Gastroesophageal sphincter (tissue), 4 donors: ENCODE measurements at regions not wholly inside any gene's neighbourhood (a gene's known extent, or its start where the extent isn't known, plus 50 kb on each side); places are given as distances from the start of the nearest gene placed in this dataset.

ENCODE experiments used
- ATAC-seq: fragments of 150-250 bp; one replicate; pipeline ENCODE4 v1.9.1; 2016; ENCODE audit warnings: mild to moderate bottlenecking, moderate library complexity
- H3K27ac ChIP-seq, 4 donors: fragments of 200-600 bp; sonication (generic) in 3 of 4; 1 replicate in 3 of 4; 2 replicates in 1 of 4; pipeline ENCODE4 v1.5.1; 2016 to 2019
- H3K27me3 ChIP-seq: fragments of 200-600 bp; sonication (generic); one replicate; pipeline ENCODE4 v1.5.1; 2019
- H3K36me3 ChIP-seq, 2 donors: fragments of 200-600 bp; sonication (generic); one replicate each; pipeline ENCODE4 v1.5.1; 2019; ENCODE audit warnings: control low read depth in 1 of 2
- H3K4me1 ChIP-seq, 3 donors: fragments of 200-600 bp; sonication (generic); 1 replicate in 2 of 3; 2 replicates in 1 of 3; pipeline ENCODE4 v1.5.1; 2016 to 2019; ENCODE audit warnings: control low read depth in 2 of 3
- H3K4me3 ChIP-seq, 2 donors: fragments of 200-600 bp; sonication (generic); one replicate each; pipeline ENCODE4 v1.5.1; 2019; ENCODE audit warnings: mild to moderate bottlenecking in 1 of 2, moderate library complexity in 1 of 2
- H3K9me3 ChIP-seq, 3 donors: fragments of 200-600 bp; sonication (generic); one replicate each; pipeline ENCODE4 v1.5.1; 2017 to 2019; ENCODE audit warnings: control low read depth in 2 of 3
- EP300 ChIP-seq: sonication (generic); formaldehyde crosslinking; IDR thresholded peaks from one replicate; pipeline ENCODE4 v1.6.1; 2017; ENCODE audit warnings: antibody characterized with exemption, mild to moderate bottlenecking
- POLR2A ChIP-seq, 2 donors: fragments of 450-650 bp; IDR thresholded peaks; one replicate each; pipeline ENCODE4 v1.6.1; 2017; ENCODE audit warnings: antibody characterized with exemption in 2 of 2, mild to moderate bottlenecking in 2 of 2, moderate library complexity in 1 of 2
- POLR2AphosphoS5 ChIP-seq: sonication (generic); formaldehyde crosslinking; IDR thresholded peaks from one replicate; pipeline ENCODE4 v1.6.1; 2017; ENCODE audit warnings: antibody characterized with exemption
- WGBS, 2 donors: methylation state at CpG; one replicate each; pipeline ENCODE4 v1.1.5; 2018; ENCODE audit warnings: low coverage in 1 of 2; 5-methylcytosine and 5-hydroxymethylcytosine counted together
- TF ChIP-seq, protein P1 (sequence below), 4 experiments: fragments of 200-600 bp in 2 of 4; fragments of 450-650 bp in 2 of 4; sonication (generic) in 1 of 4; IDR thresholded peaks; one replicate each; pipeline ENCODE4 v1.5.1; 2017 to 2019; ENCODE audit warnings: antibody characterized with exemption in 4 of 4, mild to moderate bottlenecking in 2 of 4, moderate library complexity in 2 of 4

DNA sequence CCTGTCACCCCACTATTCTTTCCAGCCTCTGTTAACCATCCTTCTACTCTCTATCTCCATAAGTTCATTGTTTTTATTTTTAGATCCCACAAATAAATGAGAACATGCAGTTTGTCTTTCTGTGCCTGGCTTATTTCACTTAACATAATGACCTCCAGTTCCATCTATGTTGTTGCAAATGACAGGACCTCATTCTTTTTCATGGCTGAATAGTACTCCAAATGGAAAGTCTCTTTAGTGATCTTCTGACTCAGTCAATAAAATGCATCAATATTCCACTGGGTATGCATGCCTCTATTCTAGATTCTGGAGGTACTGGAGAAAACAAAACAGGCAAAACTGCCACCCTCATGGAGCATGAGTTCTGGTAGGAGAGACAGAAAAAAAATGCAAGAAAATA, 459.0 kb downstream of the XYLT1 start:
- Histone ChIP-seq H3K27me3 (peaks cover 10% of the 10 kb centered on the region), H3K4me3 (no peak overlapping the region), H3K9me3 (no peaks in the 10 kb centered on the region), H3K36me3 (no peaks in the 10 kb centered on the region), H3K27ac (no peak overlapping the region), H3K4me1 (no peaks in the 10 kb centered on the region)
- TF ChIP-seq, protein P1, sequence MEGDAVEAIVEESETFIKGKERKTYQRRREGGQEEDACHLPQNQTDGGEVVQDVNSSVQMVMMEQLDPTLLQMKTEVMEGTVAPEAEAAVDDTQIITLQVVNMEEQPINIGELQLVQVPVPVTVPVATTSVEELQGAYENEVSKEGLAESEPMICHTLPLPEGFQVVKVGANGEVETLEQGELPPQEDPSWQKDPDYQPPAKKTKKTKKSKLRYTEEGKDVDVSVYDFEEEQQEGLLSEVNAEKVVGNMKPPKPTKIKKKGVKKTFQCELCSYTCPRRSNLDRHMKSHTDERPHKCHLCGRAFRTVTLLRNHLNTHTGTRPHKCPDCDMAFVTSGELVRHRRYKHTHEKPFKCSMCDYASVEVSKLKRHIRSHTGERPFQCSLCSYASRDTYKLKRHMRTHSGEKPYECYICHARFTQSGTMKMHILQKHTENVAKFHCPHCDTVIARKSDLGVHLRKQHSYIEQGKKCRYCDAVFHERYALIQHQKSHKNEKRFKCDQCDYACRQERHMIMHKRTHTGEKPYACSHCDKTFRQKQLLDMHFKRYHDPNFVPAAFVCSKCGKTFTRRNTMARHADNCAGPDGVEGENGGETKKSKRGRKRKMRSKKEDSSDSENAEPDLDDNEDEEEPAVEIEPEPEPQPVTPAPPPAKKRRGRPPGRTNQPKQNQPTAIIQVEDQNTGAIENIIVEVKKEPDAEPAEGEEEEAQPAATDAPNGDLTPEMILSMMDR (IDR thresholded peaks at IDR 0.05), result no peak
- no peak for TF ChIP-seq EP300
- TF ChIP-seq POLR2AphosphoS5, result no peak
- TF ChIP-seq POLR2A (IDR thresholded peaks at IDR 0.05), result no peak
- ATAC-seq, result no peak

DNA sequence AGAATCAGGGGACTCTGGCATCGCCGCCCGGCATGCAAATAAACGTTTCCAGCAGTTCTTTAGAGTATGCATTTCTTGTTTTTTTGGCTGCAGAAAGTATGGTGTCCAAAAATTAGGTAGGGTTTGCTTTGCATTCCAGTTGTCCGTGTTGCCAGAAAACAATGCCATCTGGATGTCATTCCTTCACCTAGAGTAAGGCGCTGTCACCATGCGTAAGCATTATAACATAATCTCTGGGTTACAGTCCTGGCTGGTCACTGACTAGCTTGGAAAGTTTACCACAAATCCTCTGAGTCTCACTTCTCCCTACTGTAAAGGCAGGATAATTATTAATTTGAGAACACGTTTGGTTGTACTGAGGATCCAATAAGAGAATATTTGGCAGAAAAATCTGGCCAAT, 457.7 kb downstream of the XYLT1 start:
- WGBS, 2 donors, result 72 to 81% methylated on average over 8 of the region's 8 CpGs
- H3K4me1 ChIP-seq, result no peaks in the 10 kb centered on the region
- no peak overlapping the region for H3K4me3 ChIP-seq
- ATAC-seq, result no peak
- peaks cover 10% of the 10 kb centered on the region for H3K27me3 ChIP-seq
- H3K27ac ChIP-seq, result no peak overlapping the region
- peaks cover 0 to 8% (median 0%) of the 10 kb centered on the region in 3 donors for H3K9me3 ChIP-seq
- no peaks in the 10 kb centered on the region for H3K36me3 ChIP-seq
- TF ChIP-seq EP300, result no peak
- TF ChIP-seq, protein P1 (IDR thresholded peaks at IDR 0.05), result no peak
- no peak for TF ChIP-seq POLR2A (IDR thresholded peaks at IDR 0.05)
- TF ChIP-seq POLR2AphosphoS5, result no peak

DNA sequence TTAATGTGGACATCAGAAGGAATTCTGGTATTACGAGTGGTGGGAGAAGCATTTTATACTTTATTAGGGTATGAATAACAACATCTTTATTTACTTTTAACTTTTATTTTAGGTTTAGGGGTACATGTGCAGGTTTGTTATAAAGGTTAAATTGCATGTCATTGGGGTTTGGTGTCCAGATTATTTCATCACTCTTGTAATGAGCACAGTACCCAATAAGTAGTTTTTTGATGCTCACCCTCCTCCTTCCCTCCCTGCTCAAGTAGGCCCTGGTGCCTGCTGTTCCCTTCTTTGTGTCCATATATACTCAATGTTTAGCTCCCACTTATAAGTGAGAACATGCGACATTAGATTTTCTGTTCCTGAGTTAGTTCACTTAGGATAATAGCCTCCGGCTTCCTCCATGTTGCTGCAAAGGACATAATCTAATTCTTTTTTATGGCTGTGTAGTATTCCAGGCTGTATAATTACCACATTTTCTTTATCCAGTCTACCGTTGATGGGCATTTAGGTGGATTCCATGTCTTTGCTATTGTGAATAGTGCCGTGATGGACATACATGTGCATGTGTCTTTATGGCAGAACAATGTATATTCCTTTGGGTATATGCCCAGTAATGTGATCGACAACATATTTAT, 456.2 kb downstream of the XYLT1 start:
- TF ChIP-seq EP300, result no peak
- TF ChIP-seq POLR2AphosphoS5, result no peak
- no peak for TF ChIP-seq POLR2A (IDR thresholded peaks at IDR 0.05)
- TF ChIP-seq, protein P1 (IDR thresholded peaks at IDR 0.05), result no peak

DNA sequence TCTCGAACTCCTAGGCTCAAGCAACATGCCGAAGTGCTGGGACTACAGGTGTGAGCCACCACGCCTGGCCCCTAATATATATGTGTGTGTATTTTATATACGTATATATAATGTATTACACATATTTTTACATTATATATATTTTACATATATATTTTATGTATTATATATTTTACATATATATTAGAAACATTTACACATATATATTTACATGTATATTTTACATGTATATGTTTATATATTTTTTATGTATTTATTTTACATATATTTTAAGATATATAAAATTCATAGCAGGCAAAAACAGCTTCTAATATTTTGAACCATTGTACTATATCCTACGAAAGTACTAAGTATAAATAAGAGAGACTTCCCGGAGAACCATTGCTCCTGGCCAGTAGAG, 455.1 kb downstream of the XYLT1 start:
- Histone ChIP-seq H3K27ac (no peak overlapping the region), H3K27me3 (peaks cover 18% of the 10 kb centered on the region), H3K36me3 (no peaks in the 10 kb centered on the region), H3K4me1 (no peaks in the 10 kb centered on the region), H3K9me3 (peaks cover 0 to 25% (median 0%) of the 10 kb centered on the region in 3 donors), H3K4me3 (no peak overlapping the region)
- WGBS, 2 donors, result 88 to 97% methylated on average over 6 of the region's 6 CpGs
- TF ChIP-seq POLR2AphosphoS5, result no peak
- no peak for ATAC-seq

More for the DNA sequence above, 456.2 kb downstream of the XYLT1 start:
- Histone ChIP-seq H3K27ac (no peak overlapping the region), H3K36me3 (no peaks in the 10 kb centered on the region), H3K4me1 (no peaks in the 10 kb centered on the region), H3K9me3 (peaks cover 0 to 24% (median 0%) of the 10 kb centered on the region in 3 donors), H3K4me3 (no peak overlapping the region), H3K27me3 (peaks cover 10% of the 10 kb centered on the region)
- WGBS, 2 donors, result 85 to 88% methylated on average over 5 to 6 of the region's 6 CpGs
- ATAC-seq, result no peak

DNA sequence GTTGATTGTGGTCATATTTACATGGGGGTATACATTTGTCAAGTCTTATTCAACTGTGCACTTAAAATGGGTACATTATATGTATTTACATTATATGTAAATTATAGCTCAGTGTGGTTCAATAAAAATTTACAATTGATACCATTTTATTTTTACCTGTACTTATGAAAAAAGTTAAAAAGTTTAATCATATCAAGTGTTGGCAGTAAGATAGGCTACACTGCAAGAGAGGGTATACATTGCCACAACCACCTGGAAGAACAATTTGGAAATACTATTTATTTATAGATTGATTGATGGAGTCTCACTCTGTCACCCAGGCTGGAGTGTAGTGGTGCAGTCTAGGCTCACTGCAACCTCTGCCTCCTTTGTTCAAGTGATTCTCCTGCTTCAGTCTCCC, 453.3 kb downstream of the XYLT1 start:
- peaks cover 22% of the 10 kb centered on the region for H3K27me3 ChIP-seq
- no peaks in the 10 kb centered on the region for H3K36me3 ChIP-seq
- peaks cover 0 to 25% (median 0%) of the 10 kb centered on the region in 3 donors for H3K9me3 ChIP-seq
- H3K4me3 ChIP-seq, result no peak overlapping the region
- TF ChIP-seq POLR2AphosphoS5 (no peak), POLR2A (IDR thresholded peaks at IDR 0.05) (no peak), EP300 (no peak)
- TF ChIP-seq, protein P1 (IDR thresholded peaks at IDR 0.05), result no peak
- ATAC-seq, result no peak
- H3K27ac ChIP-seq, result no peak overlapping the region
- H3K4me1 ChIP-seq, result no peaks in the 10 kb centered on the region
